GM23338 (cell line): ENCODE measurements at regions not wholly inside any gene's neighbourhood (a gene's known extent, or its start where the extent isn't known, plus 50 kb on each side); places are given as distances from the start of the nearest gene placed in this dataset.

Source experiments
- ATAC-seq: fragments of 200-7000 bp; cut with Tn5 transposase; 3 replicates; pipeline ENCODE4 v1.9.1; 2020
- DNase-seq: peaks from one replicate; pipeline ENCODE4 v3.0.0-alpha.2; 2015; ENCODE audit warnings: low spot score
- H2AFZ ChIP-seq: fragments of 200-600 bp; sonication (generic); 2 replicates; pipeline ENCODE4 v1.8.0; 2016; ENCODE audit warnings: antibody characterized with exemption, mild to moderate bottlenecking, moderate library complexity
- H3F3A ChIP-seq: fragments of 200-600 bp; sonication (generic); replicated peaks from 2 replicates; pipeline ENCODE4 v1.8.0; 2017; ENCODE audit warnings: antibody characterized with exemption, mixed run types, low read depth
- H3K27ac ChIP-seq: fragments of 200-600 bp; sonication (generic); 2 replicates; pipeline ENCODE4 v1.6.1; 2016; ENCODE audit warnings: low read depth
- H3K27me3 ChIP-seq: fragments of 200-600 bp; sonication (generic); 2 replicates; pipeline ENCODE4 v1.8.0; 2016; ENCODE audit warnings: mild to moderate bottlenecking, mixed run types, moderate library complexity; ENCODE audit not compliant: insufficient read depth
- H3K36me3 ChIP-seq: fragments of 200-600 bp; sonication (generic); 2 replicates; pipeline ENCODE4 v1.8.0; 2016; ENCODE audit warnings: mild to moderate bottlenecking; ENCODE audit not compliant: insufficient read depth
- H3K4me1 ChIP-seq: fragments of 200-600 bp; sonication (generic); 2 replicates; pipeline ENCODE4 v1.8.0; 2016; ENCODE audit warnings: mild to moderate bottlenecking, moderate library complexity; ENCODE audit not compliant: insufficient read depth
- H3K4me2 ChIP-seq: fragments of 200-600 bp; sonication (generic); 2 replicates; pipeline ENCODE4 v1.7.1; 2017; ENCODE audit warnings: mixed run types
- H3K4me3 ChIP-seq: fragments of 200-600 bp; sonication (generic); 2 replicates; pipeline ENCODE4 v1.6.1; 2016; ENCODE audit warnings: mixed run types
- H3K79me2 ChIP-seq: fragments of 200-600 bp; sonication (generic); replicated peaks from 2 replicates; pipeline ENCODE4 v1.8.0; 2017; ENCODE audit warnings: mild to moderate bottlenecking; ENCODE audit not compliant: insufficient read depth
- H3K9me2 ChIP-seq: fragments of 200-600 bp; sonication (generic); 2 replicates; pipeline ENCODE4 v1.8.0; 2017; ENCODE audit not compliant: insufficient read depth
- H4K20me1 ChIP-seq: fragments of 200-600 bp; sonication (generic); replicated peaks from 2 replicates; pipeline ENCODE4 v1.8.0; 2017; ENCODE audit warnings: mild to moderate bottlenecking; ENCODE audit not compliant: insufficient read depth
- H3K27ac Mint-ChIP-seq: 2 replicates; pipeline ENCODE4 v1.8.0; 2020; ENCODE audit warnings: inconsistent platforms, mild to moderate bottlenecking, moderate library complexity, mixed read lengths
- H3K27me3 Mint-ChIP-seq: 3 replicates; pipeline ENCODE4 v1.8.0; 2022; ENCODE audit warnings: low read depth, mild to moderate bottlenecking, moderate library complexity, mixed read lengths, inconsistent platforms; ENCODE audit not compliant: insufficient read depth, poor library complexity
- H3K36me3 Mint-ChIP-seq: 3 replicates; pipeline ENCODE4 v1.8.0; 2021; ENCODE audit warnings: low read depth, mild to moderate bottlenecking, inconsistent platforms, moderate library complexity, mixed read lengths
- H3K4me1 Mint-ChIP-seq: 3 replicates; pipeline ENCODE4 v1.8.0; 2020; ENCODE audit warnings: mild to moderate bottlenecking, inconsistent platforms, mixed read lengths
- H3K4me3 Mint-ChIP-seq: 3 replicates; pipeline ENCODE4 v1.8.0; 2021; ENCODE audit warnings: moderate library complexity, mild to moderate bottlenecking, inconsistent platforms, mixed read lengths
- H3K9me3 Mint-ChIP-seq: 3 replicates; pipeline ENCODE4 v1.8.0; 2020; ENCODE audit warnings: moderate library complexity, mild to moderate bottlenecking, inconsistent platforms, mixed read lengths
- CREB1 ChIP-seq: fragments of 250-450 bp; sonication (Bioruptor Pico); IDR thresholded peaks from 2 replicates; pipeline ENCODE4 v1.5.0; 2020; ENCODE audit warnings: low read depth, mild to moderate bottlenecking, moderate library complexity
- CTCF ChIP-seq, 2 experiments: fragments of 200-600 bp in 1 of 2; sonication (generic) in 1 of 2; conservative IDR thresholded peaks; 2 replicates each; pipeline versions ENCODE4 v1.5.1 to v1.6.1; 2016 to 2017; ENCODE audit warnings: antibody characterized with exemption in 2 of 2, low read depth in 2 of 2, mild to moderate bottlenecking in 2 of 2, moderate library complexity in 1 of 2
- ETS1 ChIP-seq: IDR thresholded peaks from 2 replicates; pipeline ENCODE4 v1.6.1; 2016; ENCODE audit warnings: antibody characterized with exemption
- EZH2 ChIP-seq: fragments of 200-600 bp; sonication (generic); IDR thresholded peaks from one replicate; pipeline ENCODE4 v1.8.0; 2017; ENCODE audit warnings: antibody characterized with exemption, mild to moderate bottlenecking, low read depth; ENCODE audit not compliant: unreplicated experiment
- EZH2phosphoT487 ChIP-seq: fragments of 200-600 bp; sonication (generic); IDR thresholded peaks from one replicate; pipeline ENCODE4 v1.8.1; 2018; ENCODE audit warnings: antibody characterized with exemption; ENCODE audit not compliant: unreplicated experiment
- NANOG ChIP-seq: IDR thresholded peaks from 2 replicates; pipeline ENCODE4 v1.6.1; 2016; ENCODE audit warnings: antibody characterized with exemption, borderline replicate concordance
- STAT1 ChIP-seq: IDR thresholded peaks from one replicate; pipeline ENCODE4 v1.6.1; 2016; ENCODE audit warnings: antibody characterized with exemption; ENCODE audit not compliant: unreplicated experiment
- ZNF114 ChIP-seq: fragments of 250-450 bp; sonication (Bioruptor Pico); IDR thresholded peaks from 2 replicates; pipeline ENCODE4 v1.5.0; 2020; ENCODE audit warnings: mild to moderate bottlenecking, moderate library complexity
- ZNF331 ChIP-seq: fragments of 250-450 bp; sonication (Bioruptor Pico); IDR thresholded peaks from 2 replicates; pipeline ENCODE4 v1.5.0; 2020; ENCODE audit warnings: low read depth, mild to moderate bottlenecking, moderate library complexity
- ZNF462 ChIP-seq: fragments of 250-450 bp; sonication (Bioruptor Pico); IDR thresholded peaks from 2 replicates; pipeline ENCODE4 v1.5.0; 2020; ENCODE audit warnings: mild to moderate bottlenecking, moderate library complexity

GRCh38 chr2:12119841-12120240 lies 373.4 kb downstream of the LPIN1 start (continued):
- no peak for TF ChIP-seq CTCF (conservative IDR thresholded peaks at IDR 0.05; ENCODE audit: low read depth in 2 of 2)
- TF ChIP-seq ETS1: no peak
- TF ChIP-seq EZH2phosphoT487: no peak

- H3K79me2 ChIP-seq: no peaks in the 10 kb centered on the region
- DNase-seq (no peak), ATAC-seq (no peak)
- H3K4me1 Mint-ChIP-seq: peaks cover 6% of the 10 kb centered on the region; the same call in 2 of the 3 replicates
- H3K4me2 ChIP-seq: no peak overlapping the region
- no peak overlapping the region for H3K4me3 Mint-ChIP-seq
- no peaks in the 10 kb centered on the region; the same call in 2 of the 3 replicates for H3K9me3 Mint-ChIP-seq
- peaks cover 4% of the 10 kb centered on the region; the same call in 1 of the 2 replicates for H3K4me1 ChIP-seq
- no peaks in the 10 kb centered on the region for H3K36me3 ChIP-seq
- no peaks in the 10 kb centered on the region for H3K27me3 ChIP-seq
- H4K20me1 ChIP-seq: no peaks in the 10 kb centered on the region
- H2AFZ ChIP-seq: no peak overlapping the region
- no peak overlapping the region for H3K27ac Mint-ChIP-seq
- peaks cover 2% of the 10 kb centered on the region for H3K27me3 Mint-ChIP-seq
- H3K4me3 ChIP-seq: no peak overlapping the region
- peaks cover 17% of the 10 kb centered on the region for H3K9me2 ChIP-seq
- H3K36me3 Mint-ChIP-seq: no peaks in the 10 kb centered on the region
- H3K27ac ChIP-seq: no peak overlapping the region
- H3F3A ChIP-seq: no peaks in the 10 kb centered on the region
- TF ChIP-seq STAT1: no peak
- TF ChIP-seq EZH2: no peak
- no peak for TF ChIP-seq ETS1
- TF ChIP-seq ZNF114: no peak
- TF ChIP-seq CTCF (conservative IDR thresholded peaks at IDR 0.05; ENCODE audit: low read depth in 2 of 2): no peak
- no peak for TF ChIP-seq EZH2phosphoT487
- TF ChIP-seq ZNF462 (CRISPR knock-in tag): no peak
- no peak for TF ChIP-seq ZNF331 (CRISPR knock-in tag)
- TF ChIP-seq CREB1: no peak
- TF ChIP-seq NANOG: no peak
Measured at GRCh38 chr2:12120281-12121150, 374.1 kb downstream of the LPIN1 start.
